ENCODE measurements at regions not wholly inside any gene's neighbourhood (a gene's known extent, or its start where the extent isn't known, plus 50 kb on each side); places are given as distances from the start of the nearest gene placed in this dataset.

DNA sequence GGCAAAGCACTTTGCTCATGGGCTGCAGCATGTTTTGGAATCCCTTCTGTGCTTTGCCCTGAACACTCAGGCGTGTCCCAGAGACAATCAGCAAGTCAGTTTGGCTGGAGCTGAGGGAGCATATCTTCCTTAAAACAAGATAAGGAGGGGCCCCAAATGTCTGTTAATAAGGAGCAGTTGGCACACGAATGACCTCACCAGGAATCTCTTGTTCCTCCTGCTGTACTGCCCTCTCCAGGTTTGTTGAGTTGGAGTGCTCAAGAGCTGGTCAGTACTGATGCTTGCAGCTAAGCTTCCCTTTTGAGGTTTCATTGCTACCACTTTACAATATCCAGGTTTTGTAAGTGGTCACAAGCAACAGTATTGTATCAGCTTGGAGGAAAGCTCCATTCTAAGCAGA is 101.3 kb upstream of the EGFLAM start:
- no peak for TF ChIP-seq CTCF (IDR thresholded peaks at IDR 0.05)
- no peak for TF ChIP-seq ZFX (IDR thresholded peaks at IDR 0.05; ENCODE audit: borderline replicate concordance)

Data from 22Rv1 (cell line).